NCI-H82 treated with DMSO at 0.1 percent for 48 hours (cell line): ENCODE measurements at regions not wholly inside any gene's neighbourhood (a gene's known extent, or its start where the extent isn't known, plus 50 kb on each side); places are given as distances from the start of the nearest gene placed in this dataset.

Experiments
- DNase-seq: peaks from one replicate; lab custom pipeline; 2025; ENCODE audit not compliant: unreplicated experiment; lab: John Stamatoyannopoulos, UW

DNA sequence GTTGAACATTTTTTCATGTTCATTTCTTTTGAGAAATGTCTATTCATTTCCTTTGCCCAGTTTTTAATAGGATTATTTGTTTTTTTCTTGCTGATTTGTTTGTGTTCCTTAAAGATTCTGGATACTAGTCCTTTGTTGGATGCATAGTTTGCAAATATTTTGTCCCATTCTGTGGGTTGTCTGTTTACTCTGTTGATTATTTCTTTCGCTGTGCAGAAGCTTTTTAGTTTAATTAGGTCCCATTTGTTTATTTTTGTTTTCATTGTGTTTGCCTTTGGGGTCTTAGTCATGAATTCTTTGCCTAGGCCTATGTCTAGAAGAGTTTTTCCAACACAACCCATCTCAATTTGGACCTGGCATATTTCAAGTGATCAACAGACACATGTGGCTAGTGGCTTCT is 116.1 kb upstream of the GALNT2 start:
- no peak for DNase-seq

GRCh38 chr1:229951856-229952534 is 115.0 kb upstream of the GALNT2 start:
- no peak for DNase-seq

GRCh38 chr1:229952670-229953520 is 114.1 kb upstream of the GALNT2 start:
- no peak for DNase-seq

GRCh38 chr1:229953736-229954326 is 113.2 kb upstream of the GALNT2 start:
- no peak for DNase-seq

GRCh38 chr1:229964281-229964680 is 102.8 kb upstream of the GALNT2 start:
- no peak for DNase-seq

DNA sequence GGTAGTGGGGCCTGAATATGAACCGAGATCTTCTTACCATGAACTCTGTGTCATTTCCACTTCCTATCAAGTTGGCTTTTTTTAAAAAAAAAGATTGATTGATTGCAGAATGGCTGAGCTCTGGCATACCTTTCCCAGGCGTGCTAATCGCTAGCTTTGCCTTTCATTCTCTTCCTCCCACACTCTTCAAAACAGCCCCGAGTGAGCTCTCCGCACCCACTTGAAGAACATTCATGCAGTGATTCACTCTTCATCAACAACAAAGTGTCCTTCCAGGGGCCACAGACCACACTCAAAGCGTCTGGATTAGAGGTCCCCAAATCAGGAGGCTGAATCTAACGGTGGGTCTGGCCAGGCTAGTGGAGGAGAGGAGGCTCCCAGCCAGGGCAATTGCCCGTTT is 96.3 kb upstream of the GALNT2 start:
- no peak for DNase-seq

GRCh38 chr1:229971141-229971540 is 95.9 kb upstream of the GALNT2 start:
- DNase-seq = no peak

- DNase-seq = no peak
Measured at GRCh38 chr1:229972600-229973296, 94.3 kb upstream of the GALNT2 start.

- DNase-seq = no peak
Measured at GRCh38 chr1:229973297-229973612, 93.8 kb upstream of the GALNT2 start.

GRCh38 chr1:229975047-229975446 is 92.0 kb upstream of the GALNT2 start:
- no peak for DNase-seq

DNA sequence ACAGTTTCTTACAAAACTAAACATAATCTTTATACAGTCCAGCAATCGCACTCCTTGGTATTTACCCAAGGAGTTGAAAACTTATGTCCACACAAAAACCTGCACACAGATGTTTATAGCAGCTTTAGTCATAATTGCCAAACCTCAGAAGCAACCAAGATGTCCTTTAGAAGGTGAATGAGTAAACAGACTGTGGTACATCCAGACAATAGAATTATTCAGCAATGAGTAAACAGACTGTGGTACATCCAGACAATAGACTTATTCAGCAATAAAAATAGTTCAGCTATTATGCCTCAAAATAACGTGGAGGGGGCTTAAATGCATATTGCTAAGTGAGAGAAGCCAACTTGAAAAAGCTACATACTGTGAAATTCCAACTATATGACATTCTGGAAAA is 87.0 kb upstream of the GALNT2 start:
- no peak for DNase-seq

DNA sequence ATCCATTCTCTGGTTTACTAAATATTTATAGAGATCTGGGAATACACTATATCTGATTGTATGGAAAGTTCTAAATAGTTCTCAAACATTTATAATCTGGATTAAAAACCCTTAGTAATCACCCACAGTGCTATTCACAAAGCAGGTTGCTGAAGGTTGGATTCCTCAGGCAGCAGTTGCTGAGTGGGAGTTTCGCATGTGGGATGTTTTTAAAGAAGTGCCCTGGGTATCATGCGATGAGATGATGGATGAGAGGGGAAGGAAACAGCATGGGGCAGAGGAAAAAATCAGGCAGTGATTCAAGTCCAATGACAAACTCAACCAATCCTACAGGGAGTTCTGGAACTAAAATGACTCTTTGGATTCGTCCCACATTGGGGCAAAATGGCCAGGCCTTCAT is 85.3 kb upstream of the GALNT2 start:
- no peak for DNase-seq

- no peak for DNase-seq
Measured at GRCh38 chr1:229984310-229984991, 82.6 kb upstream of the GALNT2 start.

DNA sequence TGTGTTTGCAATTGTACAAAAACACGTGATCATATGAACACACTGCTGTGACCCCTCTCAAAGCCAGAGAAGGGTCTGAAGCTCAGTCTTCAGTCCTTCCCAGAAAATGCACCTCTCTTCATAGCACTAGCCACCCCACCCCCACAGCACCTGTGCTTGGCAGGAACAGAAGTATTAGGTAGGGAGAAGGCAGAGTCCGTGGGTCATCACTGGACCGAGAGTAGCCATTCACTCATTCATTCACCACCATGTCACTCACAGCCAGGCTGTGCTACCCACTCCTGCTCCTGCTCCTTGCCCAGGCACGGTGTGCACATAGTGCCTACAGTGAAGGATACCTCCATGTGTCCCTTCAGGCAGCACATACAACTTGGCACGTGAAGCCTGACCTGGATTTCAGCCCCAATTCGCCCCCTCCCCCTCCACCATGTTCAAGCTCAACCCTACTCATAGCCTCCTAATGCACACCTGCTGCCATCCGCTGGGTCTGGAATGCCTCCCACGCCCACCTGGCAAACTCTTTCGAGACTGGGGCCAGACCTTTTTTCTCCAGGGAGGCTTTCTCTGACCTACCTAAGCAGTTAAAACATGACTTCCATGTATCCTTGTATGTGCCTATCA is 81.9 kb upstream of the GALNT2 start:
- DNase-seq = no peak

- no peak for DNase-seq
Measured at GRCh38 chr1:229985613-229986010, 81.4 kb upstream of the GALNT2 start.

- DNase-seq = no peak
Measured at GRCh38 chr1:229986737-229987337, 80.2 kb upstream of the GALNT2 start.

DNA sequence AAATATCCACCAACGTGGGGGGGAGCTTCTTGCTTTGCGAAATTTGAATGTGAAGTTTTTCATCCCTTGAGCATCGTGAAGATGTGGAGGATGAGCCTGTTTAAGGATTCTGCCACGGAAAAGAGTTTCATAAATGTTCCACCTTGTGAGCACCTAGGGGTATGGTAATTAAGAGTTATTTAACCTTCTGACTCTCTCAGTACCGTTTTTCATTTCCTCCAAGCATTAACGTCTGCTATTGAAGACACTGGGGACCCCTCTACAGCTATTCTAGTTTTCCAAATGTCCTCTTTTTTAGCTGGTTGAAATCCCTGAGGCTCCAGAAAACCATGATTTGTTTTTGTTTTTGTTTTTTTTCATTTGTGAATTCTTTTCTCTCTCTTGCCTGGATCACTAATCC is 79.1 kb upstream of the GALNT2 start:
- DNase-seq = no peak

DNA sequence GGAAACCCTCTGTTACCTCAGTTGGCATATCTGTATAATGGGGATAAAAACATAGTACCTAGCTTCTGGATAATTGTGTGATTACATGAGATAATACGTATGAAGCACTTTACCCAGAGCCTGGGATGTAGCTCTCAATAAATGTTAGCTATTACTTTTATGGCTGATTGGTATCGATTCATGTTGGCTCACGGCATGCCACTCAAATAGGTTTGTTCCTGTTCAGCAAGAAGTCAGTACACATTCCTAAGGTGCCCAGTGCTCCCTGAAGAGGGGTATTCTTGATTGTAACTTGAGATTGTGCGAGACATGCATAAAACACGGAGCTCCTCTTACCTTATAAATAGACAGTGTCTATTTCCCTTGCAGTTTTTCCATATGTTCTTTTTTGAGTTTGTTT is 78.5 kb upstream of the GALNT2 start:
- DNase-seq = no peak

- no peak for DNase-seq
Measured at GRCh38 chr1:229989591-229990248, 77.3 kb upstream of the GALNT2 start.

DNA sequence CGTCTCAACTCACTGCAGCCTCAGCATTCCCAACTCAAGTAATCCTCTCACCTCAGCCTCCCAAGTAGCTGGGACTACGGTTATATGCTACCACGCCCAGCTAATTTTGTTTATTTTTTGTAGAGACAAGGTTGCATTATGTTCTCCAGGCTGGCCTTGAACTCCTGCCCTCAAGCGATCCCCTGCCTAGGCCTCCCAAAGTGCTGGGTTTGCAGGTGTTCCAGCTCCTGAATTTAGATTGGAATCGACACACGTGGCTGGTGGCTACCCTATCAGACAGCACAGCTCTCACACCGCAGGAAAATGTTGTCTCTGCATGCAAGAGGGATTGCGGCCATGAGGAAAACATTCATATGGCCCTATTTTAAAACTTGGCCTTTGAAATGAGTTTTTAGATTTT is 76.7 kb upstream of the GALNT2 start:
- DNase-seq = no peak
